Endometrium (tissue), 2 donors: ENCODE measurements at regions not wholly inside any gene's neighbourhood (a gene's known extent, or its start where the extent isn't known, plus 50 kb on each side); places are given as distances from the start of the nearest gene placed in this dataset.

ENCODE experiments used
- FAIRE-seq: peaks from 2 replicates; lab custom pipeline; 2012; peaks lifted over from hg19 to GRCh38; lab: Jason Lieb, UNC
- donor health status: control.
- donor health status: control.

- FAIRE-seq: no peak
These were observed 579.1 kb downstream of the BMP2 start for GRCh38 chr20:7346562-7346961.

- FAIRE-seq: no peak
These were observed 579.9 kb downstream of the BMP2 start for GRCh38 chr20:7347409-7347808.

- FAIRE-seq: no peak
These were observed 580.8 kb downstream of the BMP2 start for GRCh38 chr20:7348253-7348652.

GRCh38 chr20:7352165-7352564 lies 584.7 kb downstream of the BMP2 start:
- no peak for FAIRE-seq

GRCh38 chr20:7355051-7355450 lies 585.2 kb downstream of the HAO1 start:
- FAIRE-seq: no peak

GRCh38 chr20:7358670-7359069 lies 581.6 kb downstream of the HAO1 start:
- no peak for FAIRE-seq

- no peak for FAIRE-seq
These were observed 580.5 kb downstream of the HAO1 start for GRCh38 chr20:7359739-7360138.

GRCh38 chr20:7361321-7361720 lies 578.9 kb downstream of the HAO1 start:
- FAIRE-seq: no peak

GRCh38 chr20:7361931-7362330 lies 578.3 kb downstream of the HAO1 start:
- no peak for FAIRE-seq

- FAIRE-seq: no peak
These were observed 577.7 kb downstream of the HAO1 start for GRCh38 chr20:7362601-7363000.

GRCh38 chr20:7366189-7366588 lies 574.1 kb downstream of the HAO1 start:
- no peak for FAIRE-seq

GRCh38 chr20:7371518-7372163 lies 568.6 kb downstream of the HAO1 start:
- FAIRE-seq: no peak

- peak; percentile 35 for FAIRE-seq
These were observed 564.4 kb downstream of the HAO1 start for GRCh38 chr20:7375905-7376304.

GRCh38 chr20:7378864-7379605 lies 561.2 kb downstream of the HAO1 start:
- FAIRE-seq: no peak

- no peak for FAIRE-seq
These were observed 560.5 kb downstream of the HAO1 start for GRCh38 chr20:7379621-7380220.

- FAIRE-seq: no peak
These were observed 557.0 kb downstream of the HAO1 start for GRCh38 chr20:7383216-7383615.

- FAIRE-seq: no peak
These were observed 552.5 kb downstream of the HAO1 start for GRCh38 chr20:7387638-7388193.

GRCh38 chr20:7389216-7389615 lies 551.0 kb downstream of the HAO1 start:
- FAIRE-seq: no peak

GRCh38 chr20:7392542-7393206 lies 547.6 kb downstream of the HAO1 start:
- no peak for FAIRE-seq

- no peak for FAIRE-seq
These were observed 541.1 kb downstream of the HAO1 start for GRCh38 chr20:7399114-7399513.

GRCh38 chr20:7399575-7399974 lies 540.7 kb downstream of the HAO1 start:
- FAIRE-seq: no peak

GRCh38 chr20:7406671-7407070 lies 533.6 kb downstream of the HAO1 start:
- no peak for FAIRE-seq

- no peak for FAIRE-seq
These were observed 530.1 kb downstream of the HAO1 start for GRCh38 chr20:7410150-7410549.
